Liver (tissue), 8 donors: ENCODE measurements at regions not wholly inside any gene's neighbourhood (a gene's known extent, or its start where the extent isn't known, plus 50 kb on each side); places are given as distances from the start of the nearest gene placed in this dataset.

Experiments used
- DNase-seq: peaks from one replicate; pipeline ENCODE4 v3.0.0-alpha.2; 2017; ENCODE audit warnings: low spot score
- H3K27ac ChIP-seq, 2 donors: one replicate each; pipeline ENCODE4 v1.7.0; 2013; ENCODE audit warnings: inconsistent platforms in 2 of 2, low read length in 2 of 2, control low read depth in 1 of 2, low read depth in 1 of 2, mild to moderate bottlenecking in 1 of 2
- H3K27me3 ChIP-seq, 4 donors: one replicate each; pipeline versions ENCODE4 v1.6.1 to v1.7.0; 2013; ENCODE audit warnings: low read length in 3 of 4, inconsistent platforms in 1 of 4, mild to moderate bottlenecking in 1 of 4, moderate library complexity in 1 of 4; ENCODE audit not compliant: control insufficient read depth in 4 of 4, insufficient read depth in 4 of 4
- H3K36me3 ChIP-seq, 4 donors: one replicate each; pipeline versions ENCODE4 v1.6.1 to v1.7.0; 2013; ENCODE audit warnings: low read length in 3 of 4, mild to moderate bottlenecking in 3 of 4, low read depth in 1 of 4, moderate library complexity in 1 of 4; ENCODE audit not compliant: control insufficient read depth in 4 of 4, insufficient read depth in 3 of 4
- H3K4me1 ChIP-seq, 4 donors: one replicate each; pipeline versions ENCODE4 v1.6.1 to v1.7.0; 2013; ENCODE audit warnings: low read length in 3 of 4, mild to moderate bottlenecking in 3 of 4, moderate library complexity in 1 of 4; ENCODE audit not compliant: control insufficient read depth in 4 of 4, insufficient read depth in 4 of 4
- H3K4me3 ChIP-seq, 3 donors: one replicate each; pipeline versions ENCODE4 v1.6.1 to v1.7.0; 2013; ENCODE audit warnings: low read length in 3 of 3, control low read depth in 1 of 3, low read depth in 1 of 3, mild to moderate bottlenecking in 1 of 3
- H3K9ac ChIP-seq, 2 donors: one replicate each; pipeline ENCODE4 v1.7.0; 2013; ENCODE audit warnings: low read length in 2 of 2, mild to moderate bottlenecking in 2 of 2, moderate library complexity in 2 of 2, control low read depth in 1 of 2, low read depth in 1 of 2
- H3K9me3 ChIP-seq, 4 donors: one replicate each; pipeline versions ENCODE4 v1.6.1 to v1.7.0; 2013; ENCODE audit warnings: low read length in 3 of 4; ENCODE audit not compliant: control insufficient read depth in 4 of 4
- ATF3 ChIP-seq: IDR thresholded peaks from 2 replicates; pipeline ENCODE4 v1.6.1; 2016; ENCODE audit warnings: antibody characterized with exemption
- EGR1 ChIP-seq, 2 donors: IDR thresholded peaks; 2 replicates each; pipeline ENCODE4 v1.6.1; 2016 to 2018; ENCODE audit warnings: antibody characterized with exemption in 2 of 2, low read depth in 2 of 2
- FOXA1 ChIP-seq: IDR thresholded peaks from 2 replicates; pipeline ENCODE4 v1.6.1; 2016; ENCODE audit warnings: antibody characterized with exemption
- FOXA2 ChIP-seq: IDR thresholded peaks from 2 replicates; pipeline ENCODE4 v1.6.1; 2016; ENCODE audit warnings: antibody characterized with exemption
- HNF4A ChIP-seq, 2 donors: conservative IDR thresholded peaks; 2 replicates each; pipeline ENCODE4 v1.6.1; 2016; ENCODE audit warnings: antibody characterized with exemption in 2 of 2, mild to moderate bottlenecking in 2 of 2
- HNF4G ChIP-seq: IDR thresholded peaks from 2 replicates; pipeline ENCODE4 v1.6.1; 2016; ENCODE audit warnings: antibody characterized with exemption
- JUND ChIP-seq, 2 donors: IDR thresholded peaks; 2 replicates each; pipeline ENCODE4 v1.6.1; 2016; ENCODE audit warnings: antibody characterized with exemption in 2 of 2
- NR2F2 ChIP-seq: IDR thresholded peaks from 2 replicates; pipeline ENCODE4 v1.6.1; 2016; ENCODE audit warnings: antibody characterized with exemption
- RAD21 ChIP-seq, 2 donors: IDR thresholded peaks; 2 replicates each; pipeline ENCODE4 v1.6.1; 2016; ENCODE audit warnings: antibody characterized with exemption in 2 of 2, mild to moderate bottlenecking in 2 of 2
- RXRA ChIP-seq, 2 donors: IDR thresholded peaks; 2 replicates each; pipeline ENCODE4 v1.6.1; 2017 to 2018; ENCODE audit warnings: antibody characterized with exemption in 2 of 2, mild to moderate bottlenecking in 1 of 2
- SP1 ChIP-seq: IDR thresholded peaks from 2 replicates; pipeline ENCODE4 v1.6.1; 2018; ENCODE audit warnings: antibody characterized with exemption, mild to moderate bottlenecking
- TAF1 ChIP-seq: conservative IDR thresholded peaks from 2 replicates; pipeline ENCODE4 v1.6.1; 2016; ENCODE audit warnings: antibody characterized with exemption, mild to moderate bottlenecking
- YY1 ChIP-seq: IDR thresholded peaks from 2 replicates; pipeline ENCODE4 v1.6.1; 2016; ENCODE audit warnings: antibody characterized with exemption, mild to moderate bottlenecking
- ZBTB33 ChIP-seq: IDR thresholded peaks from 2 replicates; pipeline ENCODE4 v1.6.1; 2016; ENCODE audit warnings: antibody characterized with exemption
- WGBS: extraction: QIAGEN DNeasy Blood & Tissue Kit; methylation state at CpG from one replicate; pipeline ENCODE4 v1.1.7; 2013; 5-methylcytosine and 5-hydroxymethylcytosine counted together
- TF ChIP-seq, protein P1 (sequence below): IDR thresholded peaks from 2 replicates; pipeline ENCODE4 v1.6.1; 2016; ENCODE audit warnings: antibody characterized with exemption
- TF ChIP-seq, protein P2 (sequence below): fragments of 150-350 bp; IDR thresholded peaks from 2 replicates; pipeline ENCODE4 v1.5.1; 2017; ENCODE audit warnings: improper control_type of control experiment, low read depth, low read length; ENCODE audit not compliant: missing input control
- TF ChIP-seq, protein P3 (sequence below): IDR thresholded peaks from 2 replicates; pipeline ENCODE4 v1.6.1; 2016; ENCODE audit warnings: antibody characterized with exemption, mild to moderate bottlenecking
- donor health status: healthy.
- donor health status: healthy.
- donor health status: healthy.
- donor health status: healthy.
- donor health status: healthy.

- Histone ChIP-seq H3K36me3 (no peaks in the 10 kb centered on the region), H3K4me1 (no peaks in the 10 kb centered on the region), H3K9ac (no peak overlapping the region), H3K9me3 (no peaks in the 10 kb centered on the region), H3K27me3 (no peaks in the 10 kb centered on the region), H3K27ac (no peak overlapping the region), H3K4me3 (no peak overlapping the region)
- no peak for DNase-seq
- WGBS: 51% methylated on average over 3 of the region's 3 CpGs
- TF ChIP-seq, protein P1, sequence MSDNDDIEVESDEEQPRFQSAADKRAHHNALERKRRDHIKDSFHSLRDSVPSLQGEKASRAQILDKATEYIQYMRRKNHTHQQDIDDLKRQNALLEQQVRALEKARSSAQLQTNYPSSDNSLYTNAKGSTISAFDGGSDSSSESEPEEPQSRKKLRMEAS: no peak
- TF ChIP-seq HNF4G: no peak
- TF ChIP-seq FOXA2: no peak
- TF ChIP-seq SP1: no peak
- TF ChIP-seq FOXA1: no peak
- TF ChIP-seq ZBTB33: no peak
- no peak for TF ChIP-seq TAF1
- TF ChIP-seq HNF4A (conservative IDR thresholded peaks at IDR 0.05): no peak
- no peak for TF ChIP-seq YY1
- no peak for TF ChIP-seq RAD21 (IDR thresholded peaks at IDR 0.05)
Measured at GRCh38 chr4:173684223-173684622, 154.2 kb upstream of the HAND2 start.

- no peak overlapping the region for H3K27ac ChIP-seq
- no peaks in the 10 kb centered on the region for H3K4me1 ChIP-seq
- TF ChIP-seq EGR1 (IDR thresholded peaks at IDR 0.05; ENCODE audit: low read depth in 2 of 2) (no peak), ATF3 (no peak), TAF1 (no peak)
- TF ChIP-seq, protein P2, sequence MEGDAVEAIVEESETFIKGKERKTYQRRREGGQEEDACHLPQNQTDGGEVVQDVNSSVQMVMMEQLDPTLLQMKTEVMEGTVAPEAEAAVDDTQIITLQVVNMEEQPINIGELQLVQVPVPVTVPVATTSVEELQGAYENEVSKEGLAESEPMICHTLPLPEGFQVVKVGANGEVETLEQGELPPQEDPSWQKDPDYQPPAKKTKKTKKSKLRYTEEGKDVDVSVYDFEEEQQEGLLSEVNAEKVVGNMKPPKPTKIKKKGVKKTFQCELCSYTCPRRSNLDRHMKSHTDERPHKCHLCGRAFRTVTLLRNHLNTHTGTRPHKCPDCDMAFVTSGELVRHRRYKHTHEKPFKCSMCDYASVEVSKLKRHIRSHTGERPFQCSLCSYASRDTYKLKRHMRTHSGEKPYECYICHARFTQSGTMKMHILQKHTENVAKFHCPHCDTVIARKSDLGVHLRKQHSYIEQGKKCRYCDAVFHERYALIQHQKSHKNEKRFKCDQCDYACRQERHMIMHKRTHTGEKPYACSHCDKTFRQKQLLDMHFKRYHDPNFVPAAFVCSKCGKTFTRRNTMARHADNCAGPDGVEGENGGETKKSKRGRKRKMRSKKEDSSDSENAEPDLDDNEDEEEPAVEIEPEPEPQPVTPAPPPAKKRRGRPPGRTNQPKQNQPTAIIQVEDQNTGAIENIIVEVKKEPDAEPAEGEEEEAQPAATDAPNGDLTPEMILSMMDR: no peak
Measured at GRCh38 chr4:173682609-173683008, 152.6 kb upstream of the HAND2 start.

DNA sequence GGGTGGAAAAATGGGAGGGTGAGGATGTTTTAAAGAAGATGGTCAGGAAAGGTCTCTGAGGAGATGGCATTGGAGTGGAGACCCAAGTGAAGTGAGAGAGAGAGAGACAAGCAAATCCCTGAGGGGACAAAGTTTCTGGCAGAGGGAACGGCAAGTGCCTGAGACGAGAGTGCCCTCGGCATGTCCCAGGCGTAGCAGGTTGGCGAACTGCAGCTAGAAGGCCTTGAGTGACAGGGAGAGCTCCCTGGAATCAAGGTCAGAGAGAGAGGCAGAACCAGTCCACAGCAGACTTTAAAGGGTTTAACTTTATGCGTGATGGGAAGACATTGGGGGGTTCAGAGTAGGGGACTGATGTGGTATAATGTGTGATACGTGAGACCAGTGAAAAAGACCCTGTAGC, 150.2 kb upstream of the HAND2 start:
- no peaks in the 10 kb centered on the region for H3K4me1 ChIP-seq
- H3K4me3 ChIP-seq: no peak overlapping the region
- H3K9ac ChIP-seq: no peak overlapping the region
- no peaks in the 10 kb centered on the region for H3K36me3 ChIP-seq
- TF ChIP-seq, protein P3, sequence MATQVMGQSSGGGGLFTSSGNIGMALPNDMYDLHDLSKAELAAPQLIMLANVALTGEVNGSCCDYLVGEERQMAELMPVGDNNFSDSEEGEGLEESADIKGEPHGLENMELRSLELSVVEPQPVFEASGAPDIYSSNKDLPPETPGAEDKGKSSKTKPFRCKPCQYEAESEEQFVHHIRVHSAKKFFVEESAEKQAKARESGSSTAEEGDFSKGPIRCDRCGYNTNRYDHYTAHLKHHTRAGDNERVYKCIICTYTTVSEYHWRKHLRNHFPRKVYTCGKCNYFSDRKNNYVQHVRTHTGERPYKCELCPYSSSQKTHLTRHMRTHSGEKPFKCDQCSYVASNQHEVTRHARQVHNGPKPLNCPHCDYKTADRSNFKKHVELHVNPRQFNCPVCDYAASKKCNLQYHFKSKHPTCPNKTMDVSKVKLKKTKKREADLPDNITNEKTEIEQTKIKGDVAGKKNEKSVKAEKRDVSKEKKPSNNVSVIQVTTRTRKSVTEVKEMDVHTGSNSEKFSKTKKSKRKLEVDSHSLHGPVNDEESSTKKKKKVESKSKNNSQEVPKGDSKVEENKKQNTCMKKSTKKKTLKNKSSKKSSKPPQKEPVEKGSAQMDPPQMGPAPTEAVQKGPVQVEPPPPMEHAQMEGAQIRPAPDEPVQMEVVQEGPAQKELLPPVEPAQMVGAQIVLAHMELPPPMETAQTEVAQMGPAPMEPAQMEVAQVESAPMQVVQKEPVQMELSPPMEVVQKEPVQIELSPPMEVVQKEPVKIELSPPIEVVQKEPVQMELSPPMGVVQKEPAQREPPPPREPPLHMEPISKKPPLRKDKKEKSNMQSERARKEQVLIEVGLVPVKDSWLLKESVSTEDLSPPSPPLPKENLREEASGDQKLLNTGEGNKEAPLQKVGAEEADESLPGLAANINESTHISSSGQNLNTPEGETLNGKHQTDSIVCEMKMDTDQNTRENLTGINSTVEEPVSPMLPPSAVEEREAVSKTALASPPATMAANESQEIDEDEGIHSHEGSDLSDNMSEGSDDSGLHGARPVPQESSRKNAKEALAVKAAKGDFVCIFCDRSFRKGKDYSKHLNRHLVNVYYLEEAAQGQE: no peak
- TF ChIP-seq, protein P2: no peak
- TF ChIP-seq ATF3 (no peak), JUND (IDR thresholded peaks at IDR 0.05) (no peak), RXRA (IDR thresholded peaks at IDR 0.05) (no peak), YY1 (no peak), FOXA2 (no peak), NR2F2 (no peak), EGR1 (IDR thresholded peaks at IDR 0.05; ENCODE audit: low read depth in 2 of 2) (no peak), FOXA1 (no peak)
- TF ChIP-seq, protein P1: no peak
- no peaks in the 10 kb centered on the region for H3K27me3 ChIP-seq
- DNase-seq: no peak
- no peak overlapping the region for H3K27ac ChIP-seq
- WGBS: 70% methylated on average over 7 of the region's 7 CpGs
- no peaks in the 10 kb centered on the region for H3K9me3 ChIP-seq

More at GRCh38 chr4:173682609-173683008, 152.6 kb upstream of the HAND2 start:
- H3K27me3 ChIP-seq: no peaks in the 10 kb centered on the region
- no peak overlapping the region for H3K9ac ChIP-seq
- WGBS: 64% methylated on average over 2 of the region's 2 CpGs
- H3K4me3 ChIP-seq: no peak overlapping the region
- no peaks in the 10 kb centered on the region for H3K36me3 ChIP-seq
- H3K9me3 ChIP-seq: no peaks in the 10 kb centered on the region
- DNase-seq: no peak
